NCI-H1694 (cell line): ENCODE measurements at regions not wholly inside any gene's neighbourhood (a gene's known extent, or its start where the extent isn't known, plus 50 kb on each side); places are given as distances from the start of the nearest gene placed in this dataset.
"Not testable (repeated sequence)": the region's sequence is repeated elsewhere in the genome, so short reads cannot be mapped to it uniquely, and the experiment has no call there.

Source experiments
- DNase-seq: peaks from one replicate; lab custom pipeline; 2025; lab: John Stamatoyannopoulos, UW

- no peak for DNase-seq
Measured at GRCh38 chr14:97796511-97796910, 999.3 kb downstream of the VRK1 start.

GRCh38 chr14:97798176-97798575 lies 1001.0 kb downstream of the VRK1 start:
- no peak for DNase-seq

- DNase-seq: no peak
Measured at GRCh38 chr14:97802430-97803373, 1005.5 kb downstream of the VRK1 start.

GRCh38 chr14:97804056-97804455 lies 1006.9 kb downstream of the VRK1 start:
- no peak for DNase-seq

GRCh38 chr14:97806891-97807290 lies 1009.7 kb downstream of the VRK1 start:
- DNase-seq: no peak

GRCh38 chr14:97808541-97808940 lies 1011.4 kb downstream of the VRK1 start:
- not testable (repeated sequence) for DNase-seq

- DNase-seq: no peak
Measured at GRCh38 chr14:97813556-97813955, 1016.4 kb downstream of the VRK1 start.

- no peak for DNase-seq
Measured at GRCh38 chr14:97820781-97821180, 1023.6 kb downstream of the VRK1 start.

- no peak for DNase-seq
Measured at GRCh38 chr14:97824218-97824617, 1027.0 kb downstream of the VRK1 start.

- no peak for DNase-seq
Measured at GRCh38 chr14:97827746-97828145, 1030.6 kb downstream of the VRK1 start.

GRCh38 chr14:97832776-97833175 lies 1035.6 kb downstream of the VRK1 start:
- DNase-seq: no peak

GRCh38 chr14:97838986-97839385 lies 1041.8 kb downstream of the VRK1 start:
- DNase-seq: no peak

- no peak for DNase-seq
Measured at GRCh38 chr14:97840159-97840558, 1043.0 kb downstream of the VRK1 start.

- DNase-seq: no peak
Measured at GRCh38 chr14:97841762-97842161, 1044.6 kb downstream of the VRK1 start.

GRCh38 chr14:97843066-97843465 lies 1045.9 kb downstream of the VRK1 start:
- DNase-seq: no peak

GRCh38 chr14:97844042-97844441 lies 1046.9 kb downstream of the VRK1 start:
- no peak for DNase-seq

- DNase-seq: no peak
Measured at GRCh38 chr14:97846156-97846555, 1049.0 kb downstream of the VRK1 start.

GRCh38 chr14:97848317-97848980 lies 1051.3 kb downstream of the VRK1 start:
- no peak for DNase-seq

- no peak for DNase-seq
Measured at GRCh38 chr14:97850466-97850865, 1053.3 kb downstream of the VRK1 start.

GRCh38 chr14:97850886-97851285 lies 1053.7 kb downstream of the VRK1 start:
- DNase-seq: no peak

- peak; percentile 49 for DNase-seq
Measured at GRCh38 chr14:97851428-97851995, 1054.3 kb downstream of the VRK1 start.

GRCh38 chr14:97854918-97855317 lies 1057.7 kb downstream of the VRK1 start:
- no peak for DNase-seq

- no peak for DNase-seq
Measured at GRCh38 chr14:97866195-97866594, 1069.0 kb downstream of the VRK1 start.
